ENCODE measurements at regions not wholly inside any gene's neighbourhood (a gene's known extent, or its start where the extent isn't known, plus 50 kb on each side); places are given as distances from the start of the nearest gene placed in this dataset.

GRCh38 chr10:29377333-29377961 lies 88.6 kb downstream of the LYZL1 start:
- peak; percentile 27 to 71 (median 48) for TF ChIP-seq CTCF (IDR thresholded peaks at IDR 0.05 in 4 of 5, conservative IDR thresholded peaks at IDR 0.05 in 1 of 5)
- no peak for TF ChIP-seq POLR2A (IDR thresholded peaks at IDR 0.05)
